Lower lobe of right lung (tissue), 2 donors: ENCODE measurements at regions not wholly inside any gene's neighbourhood (a gene's known extent, or its start where the extent isn't known, plus 50 kb on each side); places are given as distances from the start of the nearest gene placed in this dataset.

ENCODE experiments used
- ATAC-seq, 2 donors: fragments of 200-7000 bp; cut with Tn5 transposase; one replicate each; pipeline ENCODE4 v1.9.1; 2020 to 2022; ENCODE audit warnings: mild to moderate bottlenecking in 2 of 2, moderate library complexity in 2 of 2
- DNase-seq: peaks from one replicate; pipeline ENCODE4 v3.0.0-alpha.2; 2020
- H3K27ac ChIP-seq: fragments of 200-600 bp; one replicate; pipeline ENCODE4 v1.8.0; 2022
- H3K27me3 ChIP-seq: fragments of 200-600 bp; one replicate; pipeline ENCODE4 v1.8.0; 2022; ENCODE audit warnings: low read depth
- H3K36me3 ChIP-seq: fragments of 200-600 bp; one replicate; pipeline ENCODE4 v1.8.0; 2022; ENCODE audit warnings: mild to moderate bottlenecking
- H3K4me1 ChIP-seq: fragments of 200-600 bp; one replicate; pipeline ENCODE4 v1.8.0; 2022
- H3K4me3 ChIP-seq: fragments of 200-600 bp; one replicate; pipeline ENCODE4 v1.8.0; 2022; ENCODE audit warnings: mild to moderate bottlenecking
- H3K9me3 ChIP-seq: fragments of 200-600 bp; one replicate; pipeline ENCODE4 v1.8.0; 2022
- intact Hi-C: fragments of 100-400 bp; cut with DNase I; formaldehyde crosslinking; loops from one replicate; pipeline ENCODE4 v1.11.0; 2022
- TF ChIP-seq, protein P1 (sequence below): fragments of 200-600 bp; IDR thresholded peaks from one replicate; pipeline ENCODE4 v1.8.0; 2022; ENCODE audit warnings: antibody characterized with exemption, mild to moderate bottlenecking
- donor health status: DM: no; HTN: yes; CAD: no; lungs with severe emphysema.

- H3K4me1 ChIP-seq = no peaks in the 10 kb centered on the region
- H3K4me3 ChIP-seq = no peak overlapping the region
- no peaks in the 10 kb centered on the region for H3K27me3 ChIP-seq
- no peak overlapping the region for H3K27ac ChIP-seq
- ATAC-seq = no peak
- H3K9me3 ChIP-seq = no peaks in the 10 kb centered on the region
- intact Hi-C loops = no loop called here
- TF ChIP-seq, protein P1, sequence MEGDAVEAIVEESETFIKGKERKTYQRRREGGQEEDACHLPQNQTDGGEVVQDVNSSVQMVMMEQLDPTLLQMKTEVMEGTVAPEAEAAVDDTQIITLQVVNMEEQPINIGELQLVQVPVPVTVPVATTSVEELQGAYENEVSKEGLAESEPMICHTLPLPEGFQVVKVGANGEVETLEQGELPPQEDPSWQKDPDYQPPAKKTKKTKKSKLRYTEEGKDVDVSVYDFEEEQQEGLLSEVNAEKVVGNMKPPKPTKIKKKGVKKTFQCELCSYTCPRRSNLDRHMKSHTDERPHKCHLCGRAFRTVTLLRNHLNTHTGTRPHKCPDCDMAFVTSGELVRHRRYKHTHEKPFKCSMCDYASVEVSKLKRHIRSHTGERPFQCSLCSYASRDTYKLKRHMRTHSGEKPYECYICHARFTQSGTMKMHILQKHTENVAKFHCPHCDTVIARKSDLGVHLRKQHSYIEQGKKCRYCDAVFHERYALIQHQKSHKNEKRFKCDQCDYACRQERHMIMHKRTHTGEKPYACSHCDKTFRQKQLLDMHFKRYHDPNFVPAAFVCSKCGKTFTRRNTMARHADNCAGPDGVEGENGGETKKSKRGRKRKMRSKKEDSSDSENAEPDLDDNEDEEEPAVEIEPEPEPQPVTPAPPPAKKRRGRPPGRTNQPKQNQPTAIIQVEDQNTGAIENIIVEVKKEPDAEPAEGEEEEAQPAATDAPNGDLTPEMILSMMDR = no peak
- H3K36me3 ChIP-seq = no peaks in the 10 kb centered on the region
- no peak for DNase-seq
Observed at GRCh38 chr7:46633630-46634240, 712.7 kb upstream of the IGFBP3 start.

GRCh38 chr7:46633200-46633599 lies 712.1 kb upstream of the IGFBP3 start:
- H3K27ac ChIP-seq = no peak overlapping the region
- TF ChIP-seq, protein P1 = no peak
- H3K4me1 ChIP-seq = no peaks in the 10 kb centered on the region
- DNase-seq (no peak), ATAC-seq (no peak)
- no peaks in the 10 kb centered on the region for H3K27me3 ChIP-seq
- no peak overlapping the region for H3K4me3 ChIP-seq
- intact Hi-C loops = no loop called here
- no peaks in the 10 kb centered on the region for H3K9me3 ChIP-seq
- no peaks in the 10 kb centered on the region for H3K36me3 ChIP-seq

DNA sequence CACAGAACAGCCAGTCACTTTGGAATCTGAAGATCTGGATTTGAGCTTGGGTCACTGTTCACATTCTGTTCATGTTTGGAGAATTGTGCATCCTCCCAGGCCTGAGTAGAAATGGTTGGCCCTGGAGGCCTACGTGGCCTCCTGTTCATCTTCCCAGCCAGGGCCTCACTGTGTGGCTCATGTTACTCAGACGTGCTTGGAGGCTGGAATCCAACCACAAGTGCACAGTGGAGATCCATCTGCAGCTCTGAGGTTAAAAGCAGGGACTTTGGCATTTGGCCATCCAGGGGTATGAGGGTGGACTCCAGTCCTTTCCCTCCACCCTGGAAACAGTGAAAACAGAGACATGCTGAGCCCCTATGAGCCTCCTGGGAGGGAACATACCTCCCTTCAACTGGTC lies 709.0 kb upstream of the IGFBP3 start:
- Histone ChIP-seq H3K27ac (no peak overlapping the region), H3K4me1 (no peaks in the 10 kb centered on the region), H3K9me3 (no peaks in the 10 kb centered on the region), H3K27me3 (no peaks in the 10 kb centered on the region), H3K36me3 (no peaks in the 10 kb centered on the region), H3K4me3 (no peak overlapping the region)
- no peak for ATAC-seq
- DNase-seq = no peak
- TF ChIP-seq, protein P1 = no peak
- intact Hi-C loops = no loop called here

DNA sequence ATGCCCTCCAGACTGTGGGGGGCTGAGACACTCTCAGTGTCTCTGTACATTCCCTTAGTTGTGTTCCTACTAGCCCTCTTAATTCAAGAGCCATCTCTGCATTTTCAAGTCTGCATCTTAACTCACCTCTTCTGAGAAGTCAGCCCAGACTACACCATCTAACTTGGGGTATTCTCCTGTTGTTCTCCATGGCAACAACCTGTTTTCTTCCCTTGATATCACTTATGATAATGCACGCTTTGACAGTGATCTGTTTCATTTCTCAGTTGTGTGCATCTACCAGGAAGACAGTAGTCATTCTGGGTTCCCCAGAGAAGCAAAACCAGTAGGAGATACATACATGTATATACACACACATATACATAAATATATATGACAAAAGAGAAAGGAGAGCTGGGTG lies 707.3 kb upstream of the IGFBP3 start:
- DNase-seq (no peak), ATAC-seq (no peak)
- Histone ChIP-seq H3K4me3 (no peak overlapping the region), H3K27ac (no peak overlapping the region), H3K36me3 (no peaks in the 10 kb centered on the region), H3K9me3 (no peaks in the 10 kb centered on the region), H3K4me1 (no peaks in the 10 kb centered on the region), H3K27me3 (no peaks in the 10 kb centered on the region)
- TF ChIP-seq, protein P1 = no peak
- intact Hi-C loops = no loop called here

DNA sequence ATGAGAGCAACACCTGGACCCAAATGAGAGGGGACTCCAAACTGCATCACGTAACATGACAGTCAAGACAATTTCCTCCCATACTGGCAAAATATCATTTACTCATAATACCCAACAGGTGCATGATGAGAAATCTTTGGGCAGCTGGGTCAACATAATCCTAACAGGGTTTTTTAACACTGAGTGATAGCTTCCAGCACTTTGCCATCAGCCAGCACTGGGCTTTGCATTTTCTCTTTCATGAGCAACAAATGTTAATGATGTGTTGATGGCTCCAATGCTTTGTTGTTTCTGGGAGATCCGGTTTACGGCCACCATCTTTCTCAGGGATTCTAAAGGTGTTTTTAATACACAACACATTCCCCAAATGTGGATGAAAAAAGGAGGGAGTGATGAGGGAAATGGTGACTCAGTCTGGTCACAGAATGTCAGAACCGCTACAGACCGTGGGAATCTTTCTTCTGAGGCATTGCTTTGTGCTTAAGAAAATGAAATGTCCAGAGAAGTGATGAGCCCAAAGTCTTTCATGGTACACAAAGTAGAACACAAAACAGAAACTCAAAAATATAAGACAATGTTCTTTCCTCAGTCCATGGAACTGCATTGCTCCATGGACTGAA lies 705.7 kb upstream of the IGFBP3 start:
- TF ChIP-seq, protein P1 = no peak
- H3K4me1 ChIP-seq = no peaks in the 10 kb centered on the region
- intact Hi-C loops = no loop called here
- no peak overlapping the region for H3K4me3 ChIP-seq
- ATAC-seq (no peak), DNase-seq (no peak)
- no peaks in the 10 kb centered on the region for H3K9me3 ChIP-seq
- no peak overlapping the region for H3K27ac ChIP-seq
- H3K36me3 ChIP-seq = no peaks in the 10 kb centered on the region
- H3K27me3 ChIP-seq = no peaks in the 10 kb centered on the region
